GM19397 (cell line): ENCODE measurements at regions not wholly inside any gene's neighbourhood (a gene's known extent, or its start where the extent isn't known, plus 50 kb on each side); places are given as distances from the start of the nearest gene placed in this dataset.
"Not testable (repeated sequence)": the region's sequence is repeated elsewhere in the genome, so short reads cannot be mapped to it uniquely, and the experiment has no call there.

Experiments
- ATAC-seq: cut with Tn5 transposase; IDR thresholded peaks from one replicate; pipeline ENCODE4 v1.9.1; 2021; ENCODE audit warnings: mild to moderate bottlenecking, moderate library complexity; ENCODE audit not compliant: unreplicated experiment

- no peak for ATAC-seq
These were observed 57.1 kb upstream of the EOMES start for GRCh38 chr3:27779176-27779575.

GRCh38 chr3:27789420-27789819 lies 67.3 kb upstream of the EOMES start:
- ATAC-seq, result no peak

GRCh38 chr3:27791956-27792355 lies 69.8 kb upstream of the EOMES start:
- ATAC-seq, result no peak

GRCh38 chr3:27792869-27793268 lies 70.7 kb upstream of the EOMES start:
- ATAC-seq, result no peak

- ATAC-seq, result no peak
These were observed 72.1 kb upstream of the EOMES start for GRCh38 chr3:27794211-27794610.

GRCh38 chr3:27796365-27796875 lies 74.3 kb upstream of the EOMES start:
- ATAC-seq, result no peak

- ATAC-seq, result no peak
These were observed 75.7 kb upstream of the EOMES start for GRCh38 chr3:27797773-27798172.

- no peak for ATAC-seq
These were observed 78.1 kb upstream of the EOMES start for GRCh38 chr3:27800261-27800660.

- ATAC-seq, result no peak
These were observed 80.3 kb upstream of the EOMES start for GRCh38 chr3:27802425-27802824.

- no peak for ATAC-seq
These were observed 80.7 kb upstream of the EOMES start for GRCh38 chr3:27802849-27803248.

GRCh38 chr3:27805282-27805681 lies 83.2 kb upstream of the EOMES start:
- no peak for ATAC-seq

- no peak for ATAC-seq
These were observed 91.1 kb upstream of the EOMES start for GRCh38 chr3:27813255-27813654.

GRCh38 chr3:27821609-27822008 lies 99.5 kb upstream of the EOMES start:
- ATAC-seq, result not testable (repeated sequence)

GRCh38 chr3:27824312-27825200 lies 102.4 kb upstream of the EOMES start:
- no peak for ATAC-seq

GRCh38 chr3:27826448-27826847 lies 104.3 kb upstream of the EOMES start:
- no peak for ATAC-seq

GRCh38 chr3:27827041-27827440 lies 104.9 kb upstream of the EOMES start:
- ATAC-seq, result no peak

GRCh38 chr3:27840807-27841594 lies 118.9 kb upstream of the EOMES start:
- ATAC-seq, result no peak

- ATAC-seq, result no peak
These were observed 122.0 kb upstream of the EOMES start for GRCh38 chr3:27844052-27844675.

- ATAC-seq, result no peak
These were observed 125.6 kb upstream of the EOMES start for GRCh38 chr3:27847697-27848096.

- ATAC-seq, result no peak
These were observed 126.7 kb upstream of the EOMES start for GRCh38 chr3:27848826-27849225.

- ATAC-seq, result no peak
These were observed 137.7 kb upstream of the EOMES start for GRCh38 chr3:27859821-27860220.
